OCI-LY7 (cell line): ENCODE measurements at regions not wholly inside any gene's neighbourhood (a gene's known extent, or its start where the extent isn't known, plus 50 kb on each side); places are given as distances from the start of the nearest gene placed in this dataset.

ENCODE experiments used
- BruUV-seq: library from RNA; stranded (reverse); fragments of 400-500 nt; replicated peaks from 2 replicates; lab custom pipeline; 2021; lab: Mats Ljungman, UMichigan
- CTCF ChIA-PET: fragments of 300-600 bp; sonication (Branson Sonifier 250); formaldehyde crosslinking; loops from one replicate; lab custom pipeline; 2022; ENCODE audit warnings: antibody characterized with exemption; ENCODE audit not compliant: unreplicated experiment; lab: Charles Lee
- POLR2A ChIA-PET: fragments of 300-600 bp; sonication (Branson Sonifier 250); formaldehyde crosslinking; loops from one replicate; lab custom pipeline; 2022; ENCODE audit warnings: antibody characterized with exemption; lab: Charles Lee
- DNase-seq: peaks from one replicate; pipeline ENCODE4 v3.0.0-alpha.2; 2015; ENCODE audit warnings: low spot score
- H2AFZ ChIP-seq: fragments of 200-600 bp; sonication (generic), shearing (Covaris generic); 2 replicates; pipeline ENCODE4 v1.6.1; 2014; ENCODE audit warnings: mild to moderate bottlenecking, antibody characterized with exemption, low read length, moderate library complexity
- H3K27ac ChIP-seq: fragments of 200-600 bp; sonication (generic); 2 replicates; pipeline ENCODE4 v1.5.1; 2014; ENCODE audit warnings: mixed run types, low read depth, mild to moderate bottlenecking, moderate library complexity, low read length, inconsistent platforms; ENCODE audit not compliant: poor library complexity, severe bottlenecking
- H3K36me3 ChIP-seq: fragments of 200-600 bp; sonication (generic); 2 replicates; pipeline ENCODE4 v1.6.1; 2014; ENCODE audit warnings: mild to moderate bottlenecking, antibody characterized with exemption, low read length, moderate library complexity, mixed read lengths; ENCODE audit not compliant: insufficient read depth
- H3K4me1 ChIP-seq: fragments of 200-600 bp; sonication (generic); 2 replicates; pipeline ENCODE4 v1.5.1; 2014; ENCODE audit warnings: mild to moderate bottlenecking, low read length; ENCODE audit not compliant: insufficient read depth, poor library complexity, severe bottlenecking
- H3K4me2 ChIP-seq: fragments of 200-600 bp; sonication (generic); 2 replicates; pipeline ENCODE4 v1.6.1; 2014; ENCODE audit warnings: mild to moderate bottlenecking, low read length
- H3K4me3 ChIP-seq: fragments of 200-600 bp; sonication (generic); 2 replicates; pipeline ENCODE4 v1.5.1; 2014; ENCODE audit warnings: mild to moderate bottlenecking, low read depth, low read length; ENCODE audit not compliant: poor library complexity, severe bottlenecking
- H3K79me2 ChIP-seq: fragments of 200-600 bp; sonication (generic); 2 replicates; pipeline ENCODE4 v1.6.1; 2016; ENCODE audit warnings: low read depth, mild to moderate bottlenecking, low read length, moderate library complexity, mixed read lengths; ENCODE audit not compliant: insufficient read depth
- H3K9me2 ChIP-seq: fragments of 200-600 bp; sonication (generic); 2 replicates; pipeline ENCODE4 v1.6.1; 2016; ENCODE audit warnings: mild to moderate bottlenecking, low read length, mixed read lengths; ENCODE audit not compliant: insufficient read depth
- H3K9me3 ChIP-seq: fragments of 200-600 bp; sonication (generic); 2 replicates; pipeline ENCODE4 v1.6.1; 2014; ENCODE audit warnings: mild to moderate bottlenecking, mixed run types, low read length, mixed read lengths
- H4K20me1 ChIP-seq: fragments of 200-600 bp; sonication (generic); 2 replicates; pipeline ENCODE4 v1.6.1; 2014; ENCODE audit warnings: mild to moderate bottlenecking, antibody characterized with exemption, low read length, moderate library complexity, mixed read lengths; ENCODE audit not compliant: insufficient read depth
- EZH2phosphoT487 ChIP-seq: fragments of 200-600 bp; sonication (generic); IDR thresholded peaks from 2 replicates; pipeline ENCODE4 v1.6.1; 2018; ENCODE audit warnings: low read depth, borderline replicate concordance, mild to moderate bottlenecking, mixed run types, antibody characterized with exemption, low read length, moderate library complexity, mixed read lengths
- intact Hi-C: fragments of 100-400 bp; cut with micrococcal nuclease; formaldehyde crosslinking; loops from one replicate; pipeline ENCODE4 v1.10.0; 2022; ENCODE audit not compliant: unreplicated experiment
- TF ChIP-seq, protein P1 (sequence below): fragments of 200-600 bp; sonication (generic); conservative IDR thresholded peaks from 2 replicates; pipeline ENCODE4 v1.5.1; 2014; ENCODE audit warnings: mild to moderate bottlenecking, antibody characterized with exemption, low read length, moderate library complexity, mixed read lengths

DNA sequence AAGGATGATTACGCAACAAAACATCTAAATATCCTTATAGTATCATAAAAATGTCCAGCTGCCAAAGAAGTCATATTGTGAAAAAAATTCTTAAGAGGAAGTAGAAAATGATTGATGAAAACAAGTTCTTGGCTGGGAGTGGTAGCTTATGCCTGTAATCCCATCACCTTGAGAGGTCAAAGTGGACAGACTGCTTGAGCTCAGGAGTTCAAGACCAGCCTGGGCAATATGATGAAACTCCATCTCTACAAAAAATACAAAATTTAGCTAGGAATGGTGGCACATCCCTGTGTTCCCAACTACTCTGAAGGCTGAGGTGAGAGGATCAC is 577.6 kb downstream of the KLHL13 start:
- no peak for DNase-seq
- POLR2A ChIA-PET, result no interaction called here
- CTCF ChIA-PET, result no interaction called here
- no peak overlapping the region for H3K4me2 ChIP-seq
- no peaks in the 10 kb centered on the region for H3K9me2 ChIP-seq
- no peaks in the 10 kb centered on the region for H4K20me1 ChIP-seq
- no peaks in the 10 kb centered on the region for H3K36me3 ChIP-seq
- H3K79me2 ChIP-seq, result no peaks in the 10 kb centered on the region
- no TSS peak for BruUV-seq
- no peak overlapping the region for H2AFZ ChIP-seq
- H3K4me1 ChIP-seq, result no peaks in the 10 kb centered on the region
- H3K9me3 ChIP-seq, result no peaks in the 10 kb centered on the region
- no peak overlapping the region for H3K4me3 ChIP-seq
- no peak for TF ChIP-seq EZH2phosphoT487
- TF ChIP-seq, protein P1, sequence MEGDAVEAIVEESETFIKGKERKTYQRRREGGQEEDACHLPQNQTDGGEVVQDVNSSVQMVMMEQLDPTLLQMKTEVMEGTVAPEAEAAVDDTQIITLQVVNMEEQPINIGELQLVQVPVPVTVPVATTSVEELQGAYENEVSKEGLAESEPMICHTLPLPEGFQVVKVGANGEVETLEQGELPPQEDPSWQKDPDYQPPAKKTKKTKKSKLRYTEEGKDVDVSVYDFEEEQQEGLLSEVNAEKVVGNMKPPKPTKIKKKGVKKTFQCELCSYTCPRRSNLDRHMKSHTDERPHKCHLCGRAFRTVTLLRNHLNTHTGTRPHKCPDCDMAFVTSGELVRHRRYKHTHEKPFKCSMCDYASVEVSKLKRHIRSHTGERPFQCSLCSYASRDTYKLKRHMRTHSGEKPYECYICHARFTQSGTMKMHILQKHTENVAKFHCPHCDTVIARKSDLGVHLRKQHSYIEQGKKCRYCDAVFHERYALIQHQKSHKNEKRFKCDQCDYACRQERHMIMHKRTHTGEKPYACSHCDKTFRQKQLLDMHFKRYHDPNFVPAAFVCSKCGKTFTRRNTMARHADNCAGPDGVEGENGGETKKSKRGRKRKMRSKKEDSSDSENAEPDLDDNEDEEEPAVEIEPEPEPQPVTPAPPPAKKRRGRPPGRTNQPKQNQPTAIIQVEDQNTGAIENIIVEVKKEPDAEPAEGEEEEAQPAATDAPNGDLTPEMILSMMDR, result no peak
- intact Hi-C loops, result no loop called here
- H3K27ac ChIP-seq, result no peak overlapping the region

DNA sequence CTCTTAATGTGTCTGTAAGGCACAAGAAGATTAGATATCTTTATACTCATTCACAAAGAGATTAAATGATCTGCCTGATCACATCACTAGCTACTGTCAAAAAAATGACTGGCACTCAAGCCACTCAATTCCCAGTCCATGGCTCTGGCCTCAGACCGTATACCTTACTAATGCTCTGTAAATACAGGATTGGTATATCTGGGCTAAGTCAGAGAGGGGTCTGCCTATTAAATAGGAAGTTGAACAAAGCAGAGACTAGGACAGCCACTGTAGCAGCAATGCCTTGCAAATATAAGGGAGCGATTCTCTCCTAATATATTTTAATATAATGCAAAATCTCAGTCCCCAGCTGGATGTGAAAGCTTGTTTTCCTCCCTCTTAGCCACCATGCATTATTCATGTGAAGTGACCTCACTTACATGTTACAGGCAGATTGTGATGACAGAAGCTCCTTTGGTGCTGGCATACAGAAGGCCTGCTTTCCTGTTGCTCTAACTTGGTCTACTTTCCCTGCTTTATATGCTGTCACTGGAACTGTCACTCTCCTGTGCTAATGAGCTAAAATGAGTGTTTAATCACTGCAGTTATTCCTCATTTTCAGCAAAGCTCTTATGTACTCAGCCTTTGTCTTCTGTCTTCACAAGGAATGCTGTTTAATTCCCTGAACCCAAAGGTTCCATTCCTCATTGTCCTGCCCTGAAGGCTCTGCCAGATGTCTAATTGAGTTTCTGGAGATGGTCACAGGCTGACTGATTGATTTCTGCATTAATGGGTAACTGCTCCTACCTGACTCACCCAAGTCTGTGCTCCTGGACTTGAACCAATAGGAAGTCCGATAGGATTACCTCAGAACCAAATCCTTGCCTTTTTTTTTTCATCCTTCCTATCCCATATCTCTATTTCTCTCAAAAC is 578.2 kb downstream of the KLHL13 start:
- H3K4me2 ChIP-seq, result no peak overlapping the region
- CTCF ChIA-PET, result no interaction called here
- no peaks in the 10 kb centered on the region for H3K9me3 ChIP-seq
- DNase-seq, result no peak
- no TSS peak for BruUV-seq
- H4K20me1 ChIP-seq, result no peaks in the 10 kb centered on the region
- no peak overlapping the region for H3K27ac ChIP-seq
- no peaks in the 10 kb centered on the region for H3K36me3 ChIP-seq
- no peaks in the 10 kb centered on the region for H3K9me2 ChIP-seq
- no peak for TF ChIP-seq EZH2phosphoT487
- TF ChIP-seq, protein P1, result no peak
- no peaks in the 10 kb centered on the region for H3K4me1 ChIP-seq
- POLR2A ChIA-PET, result no interaction called here
- no peak overlapping the region for H3K4me3 ChIP-seq
- H2AFZ ChIP-seq, result no peak overlapping the region
- intact Hi-C loops, result no loop called here
- H3K79me2 ChIP-seq, result no peaks in the 10 kb centered on the region

DNA sequence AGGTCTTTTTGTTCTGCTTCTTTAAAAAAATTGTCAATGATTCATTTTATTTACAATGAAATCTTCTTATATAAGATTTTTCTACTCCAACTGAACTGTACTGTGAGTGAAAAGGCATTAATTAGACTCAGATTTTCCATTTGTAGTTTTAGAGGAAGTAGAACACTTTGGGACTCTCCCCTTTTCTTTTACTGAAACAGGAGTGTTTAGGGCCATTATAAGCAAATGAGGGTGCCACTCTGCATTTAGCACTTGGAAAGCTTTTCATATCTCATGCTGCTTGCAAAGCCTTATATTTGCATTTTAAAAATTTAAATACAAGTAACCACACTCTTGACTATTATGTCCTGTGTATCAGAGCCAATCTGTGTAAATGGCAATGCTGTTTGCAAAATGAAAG is 584.3 kb downstream of the KLHL13 start:
- CTCF ChIA-PET, result no interaction called here
- Histone ChIP-seq H3K36me3 (no peaks in the 10 kb centered on the region), H3K4me2 (no peak overlapping the region), H3K4me3 (no peak overlapping the region), H3K9me3 (no peaks in the 10 kb centered on the region), H3K4me1 (no peaks in the 10 kb centered on the region), H4K20me1 (no peaks in the 10 kb centered on the region), H3K27ac (no peak overlapping the region), H3K9me2 (no peaks in the 10 kb centered on the region), H2AFZ (no peak overlapping the region), H3K79me2 (no peaks in the 10 kb centered on the region)
- no peak for DNase-seq
- intact Hi-C loops, result no loop called here
- POLR2A ChIA-PET, result no interaction called here
- BruUV-seq, result no TSS peak
- TF ChIP-seq, protein P1, result no peak
- TF ChIP-seq EZH2phosphoT487, result no peak
